PFSK-1 (cell line): ENCODE measurements at regions not wholly inside any gene's neighbourhood (a gene's known extent, or its start where the extent isn't known, plus 50 kb on each side); places are given as distances from the start of the nearest gene placed in this dataset.

ENCODE experiments used
- FOXP2 ChIP-seq: optimal IDR thresholded peaks from 2 replicates; pipeline ENCODE3; 2011; ENCODE audit warnings: borderline replicate concordance, control low read depth, inconsistent platforms; ENCODE audit not compliant: insufficient read depth; ENCODE audit errors: extremely low read length, extremely low read depth
- POLR2AphosphoS5 ChIP-seq: IDR thresholded peaks from 2 replicates; pipeline ENCODE4 v1.6.1; 2012; ENCODE audit warnings: low read depth, mild to moderate bottlenecking, control low read depth, low read length, moderate library complexity
- REST ChIP-seq, 2 experiments: IDR thresholded peaks; 2 replicates each; pipeline versions ENCODE4 v1.6.1 to v1.8.0; 2011 to 2012; ENCODE audit warnings: low read depth in 2 of 2, low read length in 2 of 2, control low read depth in 1 of 2, inconsistent platforms in 1 of 2, mild to moderate bottlenecking in 1 of 2, moderate library complexity in 1 of 2; ENCODE audit not compliant: insufficient read depth in 1 of 2
- SIN3A ChIP-seq: IDR thresholded peaks from 2 replicates; pipeline ENCODE4 v1.6.1; 2012; ENCODE audit warnings: mild to moderate bottlenecking, low read length, moderate library complexity, borderline replicate concordance; ENCODE audit not compliant: insufficient read depth
- TAF1 ChIP-seq: IDR thresholded peaks from 2 replicates; pipeline ENCODE4 v1.6.1; 2012; ENCODE audit warnings: low read length, control low read depth, borderline replicate concordance; ENCODE audit not compliant: insufficient read depth

GRCh38 chr2:57828221-57828620, 218.4 kb upstream of the VRK2 start:
- no peak for TF ChIP-seq SIN3A
- TF ChIP-seq REST (IDR thresholded peaks at IDR 0.05; ENCODE audit: insufficient read depth in 1 of 2, low read depth in 2 of 2, low read length in 2 of 2), result no peak
- TF ChIP-seq POLR2AphosphoS5, result no peak
- TF ChIP-seq TAF1, result no peak
- no peak for TF ChIP-seq FOXP2
